ENCODE measurements at regions not wholly inside any gene's neighbourhood (a gene's known extent, or its start where the extent isn't known, plus 50 kb on each side); places are given as distances from the start of the nearest gene placed in this dataset.

DNA sequence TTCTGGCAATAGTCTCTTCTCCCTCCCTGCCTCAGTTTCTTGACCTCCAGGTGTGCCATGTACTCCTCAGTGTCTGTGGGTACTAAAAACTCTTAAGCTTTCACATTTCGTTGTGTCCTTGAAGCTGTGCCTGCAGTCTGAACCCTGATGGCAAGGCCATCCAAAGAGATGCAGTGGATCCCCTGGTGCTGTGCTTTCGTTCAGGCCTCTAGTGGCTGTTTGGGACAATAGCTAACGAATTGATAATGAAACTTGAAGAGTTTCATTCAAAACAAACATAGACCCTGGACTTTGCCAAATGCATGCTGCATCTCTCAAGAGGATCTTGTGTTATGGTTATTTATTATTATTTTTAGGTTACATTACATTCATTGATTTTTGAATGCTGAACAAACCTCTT is 523.1 kb upstream of the FSIP2 start:
- TF ChIP-seq RAD21 (IDR thresholded peaks at IDR 0.05; ENCODE audit: low read depth) = no peak
- TF ChIP-seq CEBPB (IDR thresholded peaks at IDR 0.05) = no peak
- TF ChIP-seq TAF1 (IDR thresholded peaks at IDR 0.05; ENCODE audit: low read depth) = no peak
- TF ChIP-seq, protein P1, sequence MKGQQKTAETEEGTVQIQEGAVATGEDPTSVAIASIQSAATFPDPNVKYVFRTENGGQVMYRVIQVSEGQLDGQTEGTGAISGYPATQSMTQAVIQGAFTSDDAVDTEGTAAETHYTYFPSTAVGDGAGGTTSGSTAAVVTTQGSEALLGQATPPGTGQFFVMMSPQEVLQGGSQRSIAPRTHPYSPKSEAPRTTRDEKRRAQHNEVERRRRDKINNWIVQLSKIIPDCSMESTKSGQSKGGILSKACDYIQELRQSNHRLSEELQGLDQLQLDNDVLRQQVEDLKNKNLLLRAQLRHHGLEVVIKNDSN (IDR thresholded peaks at IDR 0.05) = no peak
- TF ChIP-seq EP300 (IDR thresholded peaks at IDR 0.05; ENCODE audit: borderline replicate concordance) = no peak
- TF ChIP-seq NFIC (IDR thresholded peaks at IDR 0.05) = no peak
- no peak for TF ChIP-seq CREB1 (IDR thresholded peaks at IDR 0.05; ENCODE audit: low read depth)
- TF ChIP-seq MAX (IDR thresholded peaks at IDR 0.05) = no peak
- no peak for TF ChIP-seq ZBTB7A (IDR thresholded peaks at IDR 0.05; ENCODE audit: low read depth)
- no peak for TF ChIP-seq TEAD4 (IDR thresholded peaks at IDR 0.05)

All from Ishikawa (cell line).